Mesendoderm (in vitro differentiated cells): ENCODE measurements at regions not wholly inside any gene's neighbourhood (a gene's known extent, or its start where the extent isn't known, plus 50 kb on each side); places are given as distances from the start of the nearest gene placed in this dataset.

ENCODE experiments used
- DNase-seq: peaks from one replicate; pipeline ENCODE4 v3.0.0; 2013
- H2AK5ac ChIP-seq: 2 replicates; pipeline ENCODE4 v1.6.1; 2013; ENCODE audit warnings: low read length, inconsistent platforms
- H2BK120ac ChIP-seq: 2 replicates; pipeline ENCODE4 v1.6.1; 2013; ENCODE audit warnings: low read depth, mild to moderate bottlenecking, low read length, moderate library complexity, mixed read lengths
- H2BK15ac ChIP-seq: replicated peaks from 2 replicates; pipeline ENCODE4 v1.6.1; 2013; ENCODE audit warnings: low read depth, mild to moderate bottlenecking, moderate library complexity
- H2BK5ac ChIP-seq: 2 replicates; pipeline ENCODE4 v1.6.1; 2013; ENCODE audit warnings: low read length, inconsistent platforms
- H3K18ac ChIP-seq: 2 replicates; pipeline ENCODE4 v1.6.1; 2013; ENCODE audit warnings: mild to moderate bottlenecking, low read length, mixed read lengths
- H3K23ac ChIP-seq: one replicate; pipeline ENCODE4 v1.6.1; 2013; ENCODE audit warnings: low read length
- H3K27ac ChIP-seq: 2 replicates; pipeline ENCODE4 v1.5.1; 2013; ENCODE audit warnings: low read depth, mild to moderate bottlenecking, inconsistent platforms, low read length, moderate library complexity
- H3K27me3 ChIP-seq: 2 replicates; pipeline ENCODE4 v1.6.1; 2013; ENCODE audit warnings: low read length, control low read depth, mild to moderate bottlenecking, inconsistent platforms; ENCODE audit not compliant: insufficient read depth, poor library complexity
- H3K36me3 ChIP-seq: 2 replicates; pipeline ENCODE4 v1.6.1; 2013; ENCODE audit warnings: low read length, inconsistent platforms; ENCODE audit not compliant: control insufficient read depth, insufficient read depth
- H3K4ac ChIP-seq: one replicate; pipeline ENCODE4 v1.6.1; 2013; ENCODE audit warnings: low read depth, mild to moderate bottlenecking, low read length, moderate library complexity
- H3K4me1 ChIP-seq: 2 replicates; pipeline ENCODE4 v1.6.1; 2013; ENCODE audit warnings: low read depth, low read length, inconsistent platforms; ENCODE audit not compliant: control insufficient read depth
- H3K4me2 ChIP-seq: 2 replicates; pipeline ENCODE4 v1.6.1; 2013; ENCODE audit warnings: low read length
- H3K4me3 ChIP-seq: 2 replicates; pipeline ENCODE4 v1.5.1; 2013; ENCODE audit warnings: mild to moderate bottlenecking, low read length
- H3K56ac ChIP-seq: one replicate; pipeline ENCODE4 v1.6.1; 2013; ENCODE audit warnings: low read length
- H3K79me1 ChIP-seq: 2 replicates; pipeline ENCODE4 v1.6.1; 2013; ENCODE audit warnings: low read length, inconsistent platforms
- H3K79me2 ChIP-seq: 2 replicates; pipeline ENCODE4 v1.6.1; 2013; ENCODE audit warnings: mild to moderate bottlenecking, low read length; ENCODE audit not compliant: control insufficient read depth, insufficient read depth
- H3K9ac ChIP-seq: 2 replicates; pipeline ENCODE4 v1.6.1; 2013; ENCODE audit warnings: low read length, inconsistent platforms
- H4K5ac ChIP-seq: one replicate; pipeline ENCODE4 v1.6.1; 2013; ENCODE audit warnings: low read length
- H4K8ac ChIP-seq: one replicate; pipeline ENCODE4 v1.6.1; 2013; ENCODE audit warnings: low read depth, mild to moderate bottlenecking, control low read depth, low read length, moderate library complexity
- WGBS: extraction: QIAGEN DNeasy Blood & Tissue Kit; methylation state at CpG from one replicate; pipeline ENCODE4 v1.1.7; 2013; ENCODE audit warnings: low lambda C conversion rate, missing lambda C conversion rate; ENCODE audit not compliant: insufficient coverage; ENCODE audit errors: extremely low coverage; 5-methylcytosine and 5-hydroxymethylcytosine counted together

GRCh38 chrX:35711281-35711680, 86.9 kb upstream of the MAGEB16 start:
- Histone ChIP-seq H3K9ac (no peak overlapping the region), H3K23ac (no peak overlapping the region), H3K18ac (no peak overlapping the region), H3K79me2 (no peaks in the 10 kb centered on the region), H3K4me1 (no peaks in the 10 kb centered on the region), H2AK5ac (no peak overlapping the region), H3K36me3 (no peaks in the 10 kb centered on the region), H2BK120ac (no peak overlapping the region), H3K4ac (no peak overlapping the region), H2BK5ac (no peak overlapping the region), H3K27ac (no peak overlapping the region), H3K27me3 (no peaks in the 10 kb centered on the region), H3K4me3 (no peak overlapping the region), H3K4me2 (no peak overlapping the region), H3K79me1 (no peaks in the 10 kb centered on the region), H4K5ac (no peak overlapping the region), H2BK15ac (no peak overlapping the region), H3K56ac (no peak overlapping the region), H4K8ac (no peak overlapping the region)
- no peak for DNase-seq

- no peak overlapping the region for H3K9ac ChIP-seq
- WGBS, result no CpG with 5 or more reads among the region's 5 CpGs
- H3K56ac ChIP-seq, result no peak overlapping the region
- no peaks in the 10 kb centered on the region for H3K79me1 ChIP-seq
- no peak overlapping the region for H3K27ac ChIP-seq
- H3K4ac ChIP-seq, result no peak overlapping the region
- H3K4me1 ChIP-seq, result no peaks in the 10 kb centered on the region
- no peak overlapping the region for H3K4me3 ChIP-seq
- H3K79me2 ChIP-seq, result no peaks in the 10 kb centered on the region
- no peak overlapping the region for H3K4me2 ChIP-seq
- H4K8ac ChIP-seq, result no peak overlapping the region
- H4K5ac ChIP-seq, result no peak overlapping the region
- DNase-seq, result no peak
- H2BK5ac ChIP-seq, result no peak overlapping the region
- H2BK15ac ChIP-seq, result no peak overlapping the region
- no peak overlapping the region for H3K18ac ChIP-seq
- no peak overlapping the region for H3K23ac ChIP-seq
- no peaks in the 10 kb centered on the region for H3K27me3 ChIP-seq
- H2AK5ac ChIP-seq, result no peak overlapping the region
- H2BK120ac ChIP-seq, result no peak overlapping the region
- no peaks in the 10 kb centered on the region for H3K36me3 ChIP-seq
Observed at GRCh38 chrX:35722128-35722527, 76.0 kb upstream of the MAGEB16 start.

- no peak overlapping the region for H3K4me2 ChIP-seq
- H4K5ac ChIP-seq, result no peak overlapping the region
- H3K23ac ChIP-seq, result no peak overlapping the region
- H3K79me2 ChIP-seq, result no peaks in the 10 kb centered on the region
- H3K4ac ChIP-seq, result no peak overlapping the region
- H2AK5ac ChIP-seq, result no peak overlapping the region
- no peaks in the 10 kb centered on the region for H3K27me3 ChIP-seq
- H2BK15ac ChIP-seq, result no peak overlapping the region
- H3K4me3 ChIP-seq, result no peak overlapping the region
- no CpG with 5 or more reads among the region's 2 CpGs for WGBS
- no peaks in the 10 kb centered on the region for H3K4me1 ChIP-seq
- H3K56ac ChIP-seq, result no peak overlapping the region
- H3K9ac ChIP-seq, result no peak overlapping the region
- H2BK120ac ChIP-seq, result no peak overlapping the region
- DNase-seq, result no peak
- no peaks in the 10 kb centered on the region for H3K79me1 ChIP-seq
- no peaks in the 10 kb centered on the region for H3K36me3 ChIP-seq
- H2BK5ac ChIP-seq, result no peak overlapping the region
- H3K27ac ChIP-seq, result no peak overlapping the region
- no peak overlapping the region for H4K8ac ChIP-seq
- no peak overlapping the region for H3K18ac ChIP-seq
Observed at GRCh38 chrX:35726176-35726575, 72.0 kb upstream of the MAGEB16 start.

- Histone ChIP-seq H3K4me3 (no peak overlapping the region), H3K4me2 (no peak overlapping the region), H2BK5ac (no peak overlapping the region), H2BK15ac (no peak overlapping the region), H3K4me1 (no peaks in the 10 kb centered on the region), H3K79me1 (no peaks in the 10 kb centered on the region), H3K4ac (no peak overlapping the region), H3K36me3 (no peaks in the 10 kb centered on the region), H2BK120ac (no peak overlapping the region), H3K56ac (no peak overlapping the region), H4K5ac (no peak overlapping the region), H3K79me2 (no peaks in the 10 kb centered on the region), H3K9ac (no peak overlapping the region), H3K27me3 (no peaks in the 10 kb centered on the region), H3K18ac (no peak overlapping the region), H3K27ac (no peak overlapping the region), H4K8ac (no peak overlapping the region), H2AK5ac (no peak overlapping the region), H3K23ac (no peak overlapping the region)
- WGBS, result no CpG with 5 or more reads among the region's 3 CpGs
- peak; percentile 48 for DNase-seq
Observed at GRCh38 chrX:35728481-35728880, 69.7 kb upstream of the MAGEB16 start.

- H2AK5ac ChIP-seq, result no peak overlapping the region
- H3K79me2 ChIP-seq, result no peaks in the 10 kb centered on the region
- WGBS, result no CpG with 5 or more reads among the region's 7 CpGs
- no peaks in the 10 kb centered on the region for H3K36me3 ChIP-seq
- H3K79me1 ChIP-seq, result no peaks in the 10 kb centered on the region
- H4K8ac ChIP-seq, result no peak overlapping the region
- no peak overlapping the region for H2BK15ac ChIP-seq
- no peak overlapping the region for H3K4me2 ChIP-seq
- no peaks in the 10 kb centered on the region for H3K4me1 ChIP-seq
- no peak overlapping the region for H2BK5ac ChIP-seq
- H3K27ac ChIP-seq, result no peak overlapping the region
- H3K4me3 ChIP-seq, result no peak overlapping the region
- DNase-seq, result no peak
- H3K56ac ChIP-seq, result no peak overlapping the region
- H4K5ac ChIP-seq, result no peak overlapping the region
- no peak overlapping the region for H3K18ac ChIP-seq
- H3K4ac ChIP-seq, result no peak overlapping the region
- no peak overlapping the region for H3K23ac ChIP-seq
- H3K9ac ChIP-seq, result no peak overlapping the region
- no peaks in the 10 kb centered on the region for H3K27me3 ChIP-seq
- no peak overlapping the region for H2BK120ac ChIP-seq
Observed at GRCh38 chrX:35733879-35734278, 64.3 kb upstream of the MAGEB16 start.

GRCh38 chrX:35741142-35741541, 57.0 kb upstream of the MAGEB16 start:
- no peak overlapping the region for H3K18ac ChIP-seq
- WGBS, result no CpG with 5 or more reads among the region's 1 CpG
- H3K4me3 ChIP-seq, result no peak overlapping the region
- no peak overlapping the region for H3K27ac ChIP-seq
- no peaks in the 10 kb centered on the region for H3K4me1 ChIP-seq
- H3K56ac ChIP-seq, result no peak overlapping the region
- no peak overlapping the region for H4K5ac ChIP-seq
- no peaks in the 10 kb centered on the region for H3K36me3 ChIP-seq
- H3K79me2 ChIP-seq, result no peaks in the 10 kb centered on the region
- no peak overlapping the region for H3K9ac ChIP-seq
- no peak overlapping the region for H4K8ac ChIP-seq
- no peak overlapping the region for H2BK5ac ChIP-seq
- no peak overlapping the region for H2BK15ac ChIP-seq
- no peaks in the 10 kb centered on the region for H3K27me3 ChIP-seq
- H3K23ac ChIP-seq, result no peak overlapping the region
- no peaks in the 10 kb centered on the region for H3K79me1 ChIP-seq
- no peak overlapping the region for H2AK5ac ChIP-seq
- no peak for DNase-seq
- H3K4ac ChIP-seq, result no peak overlapping the region
- H3K4me2 ChIP-seq, result no peak overlapping the region
- no peak overlapping the region for H2BK120ac ChIP-seq
